Mesendoderm (in vitro differentiated cells): ENCODE measurements at regions not wholly inside any gene's neighbourhood (a gene's known extent, or its start where the extent isn't known, plus 50 kb on each side); places are given as distances from the start of the nearest gene placed in this dataset.

Experiments
- DNase-seq: peaks from one replicate; pipeline ENCODE4 v3.0.0; 2013
- H2AK5ac ChIP-seq: 2 replicates; pipeline ENCODE4 v1.6.1; 2013; ENCODE audit warnings: low read length, inconsistent platforms
- H2BK120ac ChIP-seq: 2 replicates; pipeline ENCODE4 v1.6.1; 2013; ENCODE audit warnings: low read depth, mild to moderate bottlenecking, low read length, moderate library complexity, mixed read lengths
- H2BK15ac ChIP-seq: replicated peaks from 2 replicates; pipeline ENCODE4 v1.6.1; 2013; ENCODE audit warnings: low read depth, mild to moderate bottlenecking, moderate library complexity
- H2BK5ac ChIP-seq: 2 replicates; pipeline ENCODE4 v1.6.1; 2013; ENCODE audit warnings: low read length, inconsistent platforms
- H3K18ac ChIP-seq: 2 replicates; pipeline ENCODE4 v1.6.1; 2013; ENCODE audit warnings: mild to moderate bottlenecking, low read length, mixed read lengths
- H3K23ac ChIP-seq: one replicate; pipeline ENCODE4 v1.6.1; 2013; ENCODE audit warnings: low read length
- H3K27ac ChIP-seq: 2 replicates; pipeline ENCODE4 v1.5.1; 2013; ENCODE audit warnings: low read depth, mild to moderate bottlenecking, inconsistent platforms, low read length, moderate library complexity
- H3K27me3 ChIP-seq: 2 replicates; pipeline ENCODE4 v1.6.1; 2013; ENCODE audit warnings: low read length, control low read depth, mild to moderate bottlenecking, inconsistent platforms; ENCODE audit not compliant: insufficient read depth, poor library complexity
- H3K36me3 ChIP-seq: 2 replicates; pipeline ENCODE4 v1.6.1; 2013; ENCODE audit warnings: low read length, inconsistent platforms; ENCODE audit not compliant: control insufficient read depth, insufficient read depth
- H3K4ac ChIP-seq: one replicate; pipeline ENCODE4 v1.6.1; 2013; ENCODE audit warnings: low read depth, mild to moderate bottlenecking, low read length, moderate library complexity
- H3K4me1 ChIP-seq: 2 replicates; pipeline ENCODE4 v1.6.1; 2013; ENCODE audit warnings: low read depth, low read length, inconsistent platforms; ENCODE audit not compliant: control insufficient read depth
- H3K4me2 ChIP-seq: 2 replicates; pipeline ENCODE4 v1.6.1; 2013; ENCODE audit warnings: low read length
- H3K4me3 ChIP-seq: 2 replicates; pipeline ENCODE4 v1.5.1; 2013; ENCODE audit warnings: mild to moderate bottlenecking, low read length
- H3K56ac ChIP-seq: one replicate; pipeline ENCODE4 v1.6.1; 2013; ENCODE audit warnings: low read length
- H3K79me1 ChIP-seq: 2 replicates; pipeline ENCODE4 v1.6.1; 2013; ENCODE audit warnings: low read length, inconsistent platforms
- H3K79me2 ChIP-seq: 2 replicates; pipeline ENCODE4 v1.6.1; 2013; ENCODE audit warnings: mild to moderate bottlenecking, low read length; ENCODE audit not compliant: control insufficient read depth, insufficient read depth
- H3K9ac ChIP-seq: 2 replicates; pipeline ENCODE4 v1.6.1; 2013; ENCODE audit warnings: low read length, inconsistent platforms
- H4K5ac ChIP-seq: one replicate; pipeline ENCODE4 v1.6.1; 2013; ENCODE audit warnings: low read length
- H4K8ac ChIP-seq: one replicate; pipeline ENCODE4 v1.6.1; 2013; ENCODE audit warnings: low read depth, mild to moderate bottlenecking, control low read depth, low read length, moderate library complexity
- WGBS: extraction: QIAGEN DNeasy Blood & Tissue Kit; methylation state at CpG from one replicate; pipeline ENCODE4 v1.1.7; 2013; ENCODE audit warnings: low lambda C conversion rate, missing lambda C conversion rate; ENCODE audit not compliant: insufficient coverage; ENCODE audit errors: extremely low coverage; 5-methylcytosine and 5-hydroxymethylcytosine counted together

- no peak overlapping the region for H3K9ac ChIP-seq
- H3K27ac ChIP-seq, result no peak overlapping the region
- H4K5ac ChIP-seq, result no peak overlapping the region
- H3K27me3 ChIP-seq, result peaks cover 2% of the 10 kb centered on the region
- no peak for DNase-seq
- H2BK5ac ChIP-seq, result no peak overlapping the region
- no peak overlapping the region for H3K56ac ChIP-seq
- no peak overlapping the region for H2BK15ac ChIP-seq
- H3K4ac ChIP-seq, result no peak overlapping the region
- H3K4me2 ChIP-seq, result no peak overlapping the region
- peaks cover 17% of the 10 kb centered on the region for H3K4me1 ChIP-seq
- H4K8ac ChIP-seq, result no peak overlapping the region
- H2AK5ac ChIP-seq, result no peak overlapping the region
- no peak overlapping the region for H2BK120ac ChIP-seq
- H3K36me3 ChIP-seq, result no peaks in the 10 kb centered on the region
- no peaks in the 10 kb centered on the region for H3K79me2 ChIP-seq
- no peak overlapping the region for H3K18ac ChIP-seq
- no CpG with 5 or more reads among the region's 2 CpGs for WGBS
- no peaks in the 10 kb centered on the region for H3K79me1 ChIP-seq
- no peak overlapping the region for H3K4me3 ChIP-seq
- peak overlapping the region; percentile 25 for H3K23ac ChIP-seq
These were observed 130.9 kb upstream of the TMEM161B start for GRCh38 chr5:88399561-88399960.

GRCh38 chr5:88398316-88398715 lies 129.7 kb upstream of the TMEM161B start:
- H3K27ac ChIP-seq, result no peak overlapping the region
- H2BK5ac ChIP-seq, result no peak overlapping the region
- no peak overlapping the region for H3K18ac ChIP-seq
- H3K79me1 ChIP-seq, result no peaks in the 10 kb centered on the region
- WGBS, result no CpG with 5 or more reads among the region's 4 CpGs
- H3K27me3 ChIP-seq, result peaks cover 2% of the 10 kb centered on the region
- H3K4me2 ChIP-seq, result no peak overlapping the region
- H3K4ac ChIP-seq, result no peak overlapping the region
- H3K56ac ChIP-seq, result no peak overlapping the region
- H3K79me2 ChIP-seq, result no peaks in the 10 kb centered on the region
- H3K4me1 ChIP-seq, result peaks cover 22% of the 10 kb centered on the region
- no peak overlapping the region for H4K5ac ChIP-seq
- H3K4me3 ChIP-seq, result no peak overlapping the region
- H4K8ac ChIP-seq, result no peak overlapping the region
- DNase-seq, result peak; percentile 14
- H3K36me3 ChIP-seq, result no peaks in the 10 kb centered on the region
- no peak overlapping the region for H2BK15ac ChIP-seq
- H2BK120ac ChIP-seq, result no peak overlapping the region
- no peak overlapping the region for H3K9ac ChIP-seq
- no peak overlapping the region for H2AK5ac ChIP-seq
- no peak overlapping the region for H3K23ac ChIP-seq

- Histone ChIP-seq H2BK15ac (no peak overlapping the region), H3K27me3 (peaks cover 2% of the 10 kb centered on the region), H3K79me2 (no peaks in the 10 kb centered on the region), H3K56ac (no peak overlapping the region), H3K4ac (no peak overlapping the region), H2AK5ac (no peak overlapping the region), H3K4me1 (peaks cover 22% of the 10 kb centered on the region), H3K18ac (no peak overlapping the region), H3K9ac (no peak overlapping the region), H4K5ac (no peak overlapping the region), H3K23ac (no peak overlapping the region), H2BK5ac (no peak overlapping the region), H4K8ac (no peak overlapping the region), H3K36me3 (no peaks in the 10 kb centered on the region), H2BK120ac (no peak overlapping the region), H3K27ac (no peak overlapping the region), H3K4me3 (no peak overlapping the region), H3K79me1 (no peaks in the 10 kb centered on the region), H3K4me2 (no peak overlapping the region)
- WGBS, result no CpG with 5 or more reads among the region's 7 CpGs
- peak; percentile 39 for DNase-seq
These were observed 128.2 kb upstream of the TMEM161B start for GRCh38 chr5:88396751-88397281.

- H2BK15ac ChIP-seq, result no peak overlapping the region
- no peak overlapping the region for H2AK5ac ChIP-seq
- H3K9ac ChIP-seq, result no peak overlapping the region
- WGBS, result no CpG with 5 or more reads among the region's 2 CpGs
- peaks cover 23% of the 10 kb centered on the region for H3K4me1 ChIP-seq
- no peak overlapping the region for H4K5ac ChIP-seq
- no peak overlapping the region for H3K18ac ChIP-seq
- H3K79me2 ChIP-seq, result no peaks in the 10 kb centered on the region
- H3K79me1 ChIP-seq, result no peaks in the 10 kb centered on the region
- H4K8ac ChIP-seq, result no peak overlapping the region
- H3K36me3 ChIP-seq, result no peaks in the 10 kb centered on the region
- H2BK5ac ChIP-seq, result no peak overlapping the region
- no peak for DNase-seq
- no peak overlapping the region for H3K4me2 ChIP-seq
- no peak overlapping the region for H3K27ac ChIP-seq
- no peak overlapping the region for H2BK120ac ChIP-seq
- no peak overlapping the region for H3K23ac ChIP-seq
- no peak overlapping the region for H3K56ac ChIP-seq
- no peak overlapping the region for H3K4ac ChIP-seq
- peaks cover 2% of the 10 kb centered on the region for H3K27me3 ChIP-seq
- no peak overlapping the region for H3K4me3 ChIP-seq
These were observed 127.4 kb upstream of the TMEM161B start for GRCh38 chr5:88396000-88396535.

GRCh38 chr5:88395264-88395663 lies 126.6 kb upstream of the TMEM161B start:
- Histone ChIP-seq H2AK5ac (no peak overlapping the region), H3K9ac (no peak overlapping the region), H3K27ac (no peak overlapping the region), H4K8ac (no peak overlapping the region), H3K4ac (no peak overlapping the region), H3K27me3 (peaks cover 2% of the 10 kb centered on the region), H2BK120ac (no peak overlapping the region), H3K79me2 (no peaks in the 10 kb centered on the region), H3K4me2 (no peak overlapping the region), H3K56ac (no peak overlapping the region), H2BK15ac (no peak overlapping the region), H3K79me1 (no peaks in the 10 kb centered on the region), H3K18ac (no peak overlapping the region), H3K4me3 (no peak overlapping the region), H4K5ac (no peak overlapping the region), H3K4me1 (peaks cover 29% of the 10 kb centered on the region), H3K23ac (no peak overlapping the region), H3K36me3 (no peaks in the 10 kb centered on the region), H2BK5ac (no peak overlapping the region)
- DNase-seq, result no peak
- no CpG with 5 or more reads among the region's 4 CpGs for WGBS
